GM19438 (cell line): ENCODE measurements at regions not wholly inside any gene's neighbourhood (a gene's known extent, or its start where the extent isn't known, plus 50 kb on each side); places are given as distances from the start of the nearest gene placed in this dataset.
A peak's percentile ranks its signal among the peaks of the same experiment; 100 is the strongest.
"Not testable (repeated sequence)": the region's sequence is repeated elsewhere in the genome, so short reads cannot be mapped to it uniquely, and the experiment has no call there.

Experiments used
- ATAC-seq: cut with Tn5 transposase; IDR thresholded peaks from one replicate; pipeline ENCODE4 v1.9.1; 2021; ENCODE audit warnings: low read depth; ENCODE audit not compliant: unreplicated experiment

- ATAC-seq, result no peak
Measured at GRCh38 chr5:40233268-40233667, 446.4 kb upstream of the PTGER4 start.

DNA sequence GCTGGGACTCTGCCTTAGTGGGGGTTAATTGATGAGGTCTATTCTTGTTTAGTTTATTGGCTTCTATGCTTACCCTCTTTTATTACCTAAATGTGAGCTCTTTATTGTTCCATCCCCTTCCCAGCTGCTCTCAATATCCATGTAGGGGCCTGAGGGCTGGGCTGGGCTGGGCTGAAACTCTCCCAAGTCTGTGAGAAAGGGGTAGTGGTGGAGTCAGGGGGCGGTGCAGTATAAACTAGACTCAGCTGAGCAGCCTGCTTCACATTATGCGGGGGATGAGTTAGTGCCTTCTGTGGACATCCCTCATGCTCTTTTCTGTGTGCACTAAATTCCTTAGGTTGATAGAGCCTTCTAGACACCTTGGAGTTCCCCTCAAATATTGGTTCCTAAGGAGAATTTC is 451.8 kb upstream of the PTGER4 start:
- ATAC-seq, result no peak

DNA sequence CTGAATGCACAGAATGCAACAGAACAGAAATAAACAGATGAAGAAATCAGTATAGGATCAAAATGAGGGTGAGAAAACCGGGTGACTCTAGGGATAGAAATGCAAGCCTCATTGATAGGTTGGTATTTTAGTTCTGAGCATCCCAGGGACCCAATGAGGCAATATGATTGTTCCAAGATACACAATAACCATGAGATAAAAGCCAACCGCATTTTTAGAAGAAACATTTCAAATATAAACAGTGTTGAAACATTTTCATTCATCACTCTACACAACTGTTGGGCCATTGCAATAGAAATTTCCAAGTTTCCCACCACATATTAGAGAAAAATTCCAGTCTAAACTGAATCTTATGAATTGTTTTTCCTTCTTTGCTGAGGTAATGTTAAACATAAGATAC is 452.3 kb upstream of the PTGER4 start:
- ATAC-seq, result no peak

DNA sequence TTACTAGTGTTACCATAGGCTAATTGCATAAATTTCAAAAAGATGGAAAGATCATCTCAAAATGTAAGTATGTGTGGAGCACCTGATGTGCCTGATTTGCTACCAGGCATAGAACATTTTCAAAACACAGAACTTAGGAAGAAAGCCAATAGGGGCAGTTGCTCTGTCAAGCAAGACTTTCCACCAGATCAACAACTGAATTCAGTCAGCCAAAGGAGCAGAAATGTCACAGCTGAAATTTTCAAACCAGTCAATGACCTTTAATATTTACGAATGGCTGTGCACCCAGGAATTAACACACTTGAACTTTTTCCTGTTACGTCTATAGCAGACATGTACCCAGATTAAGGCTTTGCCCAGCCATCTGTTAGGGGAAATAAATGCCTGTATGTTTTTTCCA is 452.8 kb upstream of the PTGER4 start:
- ATAC-seq, result no peak

DNA sequence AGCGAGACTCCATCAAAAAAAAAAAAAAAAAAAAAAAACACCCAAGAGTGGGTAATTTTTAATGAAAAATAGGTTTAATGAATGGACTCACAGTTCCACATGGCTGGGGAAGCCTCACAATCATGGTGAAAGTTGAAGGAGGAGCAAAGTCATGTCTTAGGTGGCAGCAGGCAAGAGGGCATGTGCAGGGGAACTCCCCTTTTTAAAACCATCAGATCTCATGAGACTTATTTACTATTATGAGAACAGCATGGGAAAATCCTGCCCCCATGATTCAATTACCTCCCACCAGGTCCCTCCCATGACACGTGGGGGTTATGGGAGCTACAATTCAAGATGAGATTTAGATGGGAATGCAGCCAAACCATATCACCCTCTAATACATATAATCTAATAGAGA is 454.6 kb upstream of the PTGER4 start:
- ATAC-seq, result not testable (repeated sequence)

DNA sequence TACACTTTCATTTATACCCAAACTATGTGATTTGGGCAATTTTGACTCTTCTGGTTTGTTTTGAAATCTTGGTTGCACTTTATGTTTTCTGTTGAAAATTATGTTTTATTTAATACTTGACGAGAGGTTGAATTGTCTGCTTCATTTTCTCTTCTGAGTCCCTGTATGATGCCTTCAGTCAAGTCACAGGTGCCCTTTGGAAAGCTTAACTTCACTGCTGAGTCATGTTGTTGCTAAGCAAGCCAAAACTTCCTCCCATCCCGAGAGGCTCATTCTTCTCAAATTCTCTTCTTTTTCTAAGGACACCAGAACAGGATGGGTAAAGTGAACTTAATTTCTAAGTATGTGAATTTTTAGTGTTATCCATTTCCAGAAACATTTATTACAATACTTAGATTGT is 455.3 kb upstream of the PTGER4 start:
- peak; percentile 9 for ATAC-seq

GRCh38 chr5:40223884-40224402 is 455.8 kb upstream of the PTGER4 start:
- peak; percentile 46 for ATAC-seq

DNA sequence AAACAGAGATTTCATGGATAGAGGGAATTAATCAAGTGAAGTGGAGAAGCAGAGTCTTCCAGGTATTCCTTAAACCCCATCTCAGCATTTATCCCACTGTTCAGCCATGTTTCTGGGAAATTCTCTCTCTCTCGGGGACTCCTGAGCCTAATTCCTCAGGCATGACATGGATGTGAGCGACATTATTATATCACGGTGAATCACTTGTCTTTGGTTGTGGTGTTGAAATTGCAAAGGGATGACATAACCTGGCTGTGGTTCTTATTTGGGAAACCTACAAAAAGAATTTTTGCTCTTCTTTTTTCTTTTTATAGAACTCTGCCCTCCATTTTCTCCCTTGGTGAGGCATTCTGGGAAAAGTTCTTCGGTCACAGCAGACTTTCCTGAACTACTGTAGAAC is 457.9 kb upstream of the PTGER4 start:
- no peak for ATAC-seq

GRCh38 chr5:40221255-40221654 is 458.5 kb upstream of the PTGER4 start:
- no peak for ATAC-seq

- no peak for ATAC-seq
Measured at GRCh38 chr5:40220260-40220659, 459.5 kb upstream of the PTGER4 start.

DNA sequence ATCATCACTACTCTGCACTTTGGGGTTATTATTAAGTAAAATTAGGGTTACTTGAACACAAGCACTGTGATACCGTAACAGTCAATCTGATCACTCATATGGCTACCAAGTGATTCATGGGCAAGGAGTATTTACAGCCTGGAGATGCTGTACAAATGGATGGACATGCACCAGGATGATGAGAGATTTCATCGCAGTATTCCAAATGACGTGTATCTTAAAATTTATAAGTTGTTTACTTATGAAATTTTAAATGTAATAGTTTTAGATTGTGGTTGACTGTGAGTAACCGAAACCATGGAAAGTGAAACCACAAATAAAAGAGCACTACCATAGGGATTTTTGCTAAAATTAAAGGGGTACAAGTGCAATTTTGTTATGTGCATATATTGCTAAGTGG is 462.2 kb upstream of the PTGER4 start:
- ATAC-seq, result no peak

DNA sequence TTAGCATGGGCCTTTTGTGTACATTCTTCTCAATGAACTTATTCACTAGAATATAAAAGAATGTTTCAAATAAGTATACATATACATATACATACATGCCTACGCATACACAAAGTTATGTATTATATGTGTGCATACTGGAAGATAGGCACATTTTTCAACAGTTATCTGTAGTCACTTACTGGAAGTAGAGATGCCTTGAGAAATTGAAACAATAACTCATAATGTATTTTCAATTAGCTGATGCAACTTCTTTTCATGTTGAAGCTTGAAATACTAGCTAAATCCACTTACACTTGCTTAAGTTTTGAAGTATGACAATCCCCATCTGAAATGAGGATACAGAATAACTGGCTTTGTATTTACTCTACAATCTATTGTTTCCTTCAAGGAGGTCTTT is 469.0 kb upstream of the PTGER4 start:
- no peak for ATAC-seq

GRCh38 chr5:40206030-40206429 is 473.7 kb upstream of the PTGER4 start:
- ATAC-seq, result no peak

DNA sequence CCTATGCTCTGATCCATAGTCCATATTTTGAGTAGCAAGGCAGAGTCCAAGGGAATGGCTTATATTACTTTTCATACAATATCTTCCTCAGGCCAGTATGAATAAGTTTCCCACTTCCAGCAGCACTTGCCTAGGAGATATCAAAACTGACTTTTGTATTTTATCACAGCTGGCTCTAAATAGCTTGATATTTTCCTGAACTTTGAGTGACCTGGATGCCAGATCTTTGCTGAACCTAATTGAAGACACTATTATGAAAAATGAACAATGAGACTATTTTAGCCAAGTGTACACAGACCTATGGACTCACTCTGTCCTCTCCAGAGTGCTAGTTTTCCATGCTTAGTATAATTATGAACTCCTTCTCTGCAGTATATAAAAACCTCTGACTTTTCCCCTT is 475.6 kb upstream of the PTGER4 start:
- ATAC-seq, result no peak

DNA sequence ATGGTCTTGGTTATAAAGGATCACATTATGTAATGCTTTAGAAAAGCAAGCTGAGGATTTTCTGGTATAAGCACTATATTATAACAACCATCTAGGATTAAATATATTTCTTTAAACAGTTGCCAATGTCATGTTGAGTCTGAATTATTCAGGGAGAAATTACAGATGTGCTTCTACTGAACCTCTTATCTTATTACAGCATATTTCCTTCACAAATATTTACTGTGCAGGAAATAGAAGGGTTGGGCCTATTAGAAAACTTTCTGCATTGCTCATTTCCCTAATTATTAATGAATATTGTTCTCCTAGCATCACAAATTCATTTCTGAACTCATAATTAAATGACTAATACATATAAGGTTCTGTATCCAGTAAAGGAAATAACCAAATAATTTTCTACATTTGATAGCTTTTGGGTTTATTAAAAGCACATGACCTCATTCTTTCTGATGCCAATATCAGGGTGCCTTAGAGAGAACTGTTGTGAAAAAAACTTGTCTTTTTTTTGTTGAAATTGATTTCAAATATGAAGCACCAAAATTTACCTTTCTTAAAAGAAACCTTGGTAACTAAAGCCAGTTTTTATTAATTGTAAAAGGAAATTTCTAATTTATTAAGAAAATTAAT is 476.8 kb upstream of the PTGER4 start:
- no peak for ATAC-seq

DNA sequence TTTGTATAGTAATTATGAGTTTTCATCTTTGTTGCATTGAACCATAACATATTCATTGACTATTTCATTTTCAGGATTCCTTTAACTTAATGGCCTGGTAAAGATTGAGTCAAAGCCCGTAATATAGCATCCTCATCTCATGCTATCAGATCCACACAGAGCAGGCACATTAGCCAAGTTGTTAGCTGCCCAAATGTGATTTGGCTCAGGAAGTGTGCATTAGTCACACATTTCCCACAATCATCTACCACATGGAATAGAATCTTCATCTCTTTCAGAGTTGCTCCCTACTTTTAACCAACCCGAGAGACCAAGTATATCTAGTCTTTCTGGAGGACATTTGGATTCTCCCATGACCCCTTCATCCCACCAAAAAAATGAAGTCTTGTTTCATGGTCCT is 481.0 kb upstream of the PTGER4 start:
- ATAC-seq, result no peak

DNA sequence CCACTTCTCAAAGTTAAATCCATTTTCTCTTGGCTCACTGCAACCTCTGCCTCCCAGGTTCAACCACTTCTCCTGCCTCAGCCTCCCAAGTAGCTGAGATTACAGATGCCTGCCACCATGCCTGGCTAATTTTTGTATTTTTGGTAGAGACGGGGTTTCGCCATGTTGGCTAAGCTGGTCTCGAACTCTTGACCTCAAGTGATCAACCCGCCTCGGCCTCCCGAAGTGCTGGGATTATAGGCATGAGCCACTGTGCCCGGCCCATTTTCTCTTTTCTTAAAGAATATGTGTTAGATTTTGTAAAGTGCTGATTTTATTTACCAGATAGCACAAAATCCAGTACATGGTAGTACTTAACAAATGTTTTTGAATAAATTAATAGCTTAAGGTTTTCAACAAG is 484.1 kb upstream of the PTGER4 start:
- not testable (repeated sequence) for ATAC-seq

DNA sequence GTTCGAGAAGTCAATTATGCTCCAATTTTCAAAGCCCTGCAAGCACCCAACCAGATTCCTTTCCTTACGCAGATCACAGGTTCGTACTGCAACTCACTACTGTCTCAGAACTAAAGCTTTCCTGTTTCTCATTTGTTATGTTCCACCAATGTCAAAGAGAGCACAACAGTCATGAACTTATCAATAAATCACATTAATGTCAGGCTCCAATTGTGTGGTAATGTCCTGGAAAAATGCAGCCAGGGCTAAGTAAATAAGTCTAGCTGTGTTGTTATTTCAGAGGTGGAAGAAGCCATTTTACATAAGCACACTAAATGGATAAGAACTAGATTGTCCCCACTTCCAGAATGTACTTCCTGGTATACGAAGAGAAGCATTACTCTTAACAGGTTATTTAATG is 488.6 kb upstream of the PTGER4 start:
- ATAC-seq, result no peak

- ATAC-seq, result no peak
Measured at GRCh38 chr5:40172721-40173120, 507.0 kb upstream of the PTGER4 start.

DNA sequence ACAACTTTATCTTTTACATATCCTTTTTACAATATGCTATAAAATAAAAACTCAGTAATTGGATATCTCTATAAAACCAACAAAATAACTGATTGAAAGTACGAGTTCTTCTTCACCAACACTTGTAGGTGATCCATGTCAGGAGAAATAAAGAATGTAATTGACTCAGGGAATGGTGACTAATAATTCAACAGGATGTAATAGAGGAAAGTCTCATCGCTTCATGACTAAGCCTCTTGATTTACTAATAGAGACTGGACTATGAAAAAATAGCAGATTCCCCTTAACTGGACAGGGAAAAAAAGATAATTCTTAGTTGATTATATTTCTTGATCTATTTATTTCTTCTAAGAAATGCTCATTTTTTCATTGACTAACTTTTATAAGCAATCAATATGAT is 507.7 kb upstream of the PTGER4 start:
- no peak for ATAC-seq

- ATAC-seq, result no peak
Measured at GRCh38 chr5:40167283-40167682, 512.4 kb upstream of the PTGER4 start.

- no peak for ATAC-seq
Measured at GRCh38 chr5:40166802-40167201, 512.9 kb upstream of the PTGER4 start.
